H1 (cell line): ENCODE measurements at regions not wholly inside any gene's neighbourhood (a gene's known extent, or its start where the extent isn't known, plus 50 kb on each side); places are given as distances from the start of the nearest gene placed in this dataset.

Source experiments
- CTCF ChIA-PET: fragments of 300-600 bp; sonication (Branson Sonifier 250); formaldehyde crosslinking; loops from one replicate; lab custom pipeline; 2021; ENCODE audit not compliant: partially characterized antibody; lab: Charles Lee
- POLR2A ChIA-PET: fragments of 300-600 bp; sonication (Branson Sonifier 250); formaldehyde crosslinking; loops from one replicate; lab custom pipeline; 2021; ENCODE audit warnings: inconsistent platforms; ENCODE audit not compliant: partially characterized antibody; lab: Charles Lee
- DNase-seq, 2 experiments: peaks; one replicate each; pipeline versions ENCODE4 v3.0.0 to v3.0.0-alpha.2; 2010 to 2022; ENCODE audit warnings: low spot score in 2 of 2, low read depth in 1 of 2, mixed read lengths in 1 of 2
- FAIRE-seq: peaks from 2 replicates; lab custom pipeline; 2011; peaks lifted over from hg19 to GRCh38; lab: Jason Lieb, UNC
- H2AFZ ChIP-seq: 2 replicates; pipeline ENCODE4 v1.8.1; 2012; ENCODE audit warnings: low read length, inconsistent platforms
- H2AK5ac ChIP-seq: 2 replicates; pipeline ENCODE4 v1.6.1; 2013; ENCODE audit warnings: low read depth, low read length
- H2BK120ac ChIP-seq: replicated peaks from 2 replicates; pipeline ENCODE3; 2013; ENCODE audit warnings: low read depth, low read length, inconsistent platforms
- H2BK12ac ChIP-seq: 2 replicates; pipeline ENCODE4 v1.6.1; 2013; ENCODE audit warnings: low read depth, low read length
- H2BK15ac ChIP-seq: 2 replicates; pipeline ENCODE4 v1.6.1; 2013; ENCODE audit warnings: low read length
- H2BK20ac ChIP-seq: 2 replicates; pipeline ENCODE4 v1.6.1; 2013; ENCODE audit warnings: low read length
- H2BK5ac ChIP-seq: 2 replicates; pipeline ENCODE4 v1.6.1; 2013; ENCODE audit warnings: low read depth, low read length
- H3K14ac ChIP-seq: 2 replicates; pipeline ENCODE4 v1.6.1; 2013; ENCODE audit warnings: inconsistent platforms; ENCODE audit not compliant: insufficient read length
- H3K18ac ChIP-seq: 2 replicates; pipeline ENCODE4 v1.6.1; 2013; ENCODE audit warnings: low read length; ENCODE audit errors: extremely low read depth
- H3K23ac ChIP-seq: 2 replicates; pipeline ENCODE4 v1.6.1; 2013; ENCODE audit warnings: inconsistent platforms; ENCODE audit not compliant: insufficient read length
- H3K23me2 ChIP-seq: 2 replicates; pipeline ENCODE4 v1.6.1; 2013; ENCODE audit warnings: low read depth, low read length
- H3K27ac ChIP-seq: 2 replicates; pipeline ENCODE4 v1.6.1; 2011; ENCODE audit warnings: low read depth, low read length, inconsistent platforms
- H3K27me3 ChIP-seq, 4 experiments: replicated peaks in 1 of 4; 1 replicate in 1 of 4; 2 replicates in 3 of 4; pipeline versions ENCODE4 v1.6.1 to v1.8.1; 2011 to 2013; ENCODE audit warnings: low read length in 3 of 4, mild to moderate bottlenecking in 3 of 4, inconsistent platforms in 2 of 4, mixed read lengths in 2 of 4, moderate library complexity in 1 of 4; ENCODE audit not compliant: control insufficient read depth in 3 of 4, insufficient read depth in 3 of 4; ENCODE audit errors: extremely low read depth in 1 of 4
- H3K36me3 ChIP-seq, 4 experiments: 2 replicates each; pipeline versions ENCODE4 v1.6.1 to v1.8.1; 2011 to 2013; ENCODE audit warnings: mild to moderate bottlenecking in 4 of 4, low read length in 3 of 4, moderate library complexity in 2 of 4, control low read depth in 1 of 4, inconsistent platforms in 1 of 4; ENCODE audit not compliant: insufficient read depth in 4 of 4, control insufficient read depth in 2 of 4
- H3K4ac ChIP-seq: replicated peaks from 2 replicates; pipeline ENCODE3; 2013; ENCODE audit warnings: low read length, low read depth, mixed read lengths, inconsistent platforms; ENCODE audit not compliant: insufficient read length
- H3K4me1 ChIP-seq, 4 experiments: replicated peaks in 1 of 4; 1 replicate in 1 of 4; 2 replicates in 3 of 4; pipeline versions ENCODE4 v1.6.1 to v1.8.1; 2011 to 2013; ENCODE audit warnings: low read length in 3 of 4, inconsistent platforms in 2 of 4, mixed read lengths in 1 of 4; ENCODE audit not compliant: insufficient read depth in 4 of 4, control insufficient read depth in 3 of 4
- H3K4me2 ChIP-seq, 2 experiments: 2 replicates each; pipeline versions ENCODE4 v1.6.1 to v1.8.1; 2011 to 2013; ENCODE audit warnings: low read depth in 2 of 2, low read length in 2 of 2, control low read depth in 1 of 2, inconsistent platforms in 1 of 2, mild to moderate bottlenecking in 1 of 2; ENCODE audit not compliant: insufficient read depth in 1 of 2
- H3K4me3 ChIP-seq, 4 experiments: fragments of 200-600, 300-600 bp in 1 of 4; sonication (generic), shearing (Covaris generic), sonication (Bioruptor Twin) in 1 of 4; 2 replicates each; pipeline versions ENCODE4 v1.5.1 to v1.8.1; 2011 to 2016; ENCODE audit warnings: low read length in 4 of 4, low read depth in 3 of 4, control low read depth in 2 of 4, inconsistent platforms in 2 of 4, mild to moderate bottlenecking in 2 of 4, mixed read lengths in 1 of 4, moderate library complexity in 1 of 4; ENCODE audit not compliant: insufficient read depth in 2 of 4; ENCODE audit errors: extremely low read depth in 1 of 4
- H3K56ac ChIP-seq: replicated peaks from 2 replicates; pipeline ENCODE3; 2013; ENCODE audit warnings: low read depth, mild to moderate bottlenecking, mixed read lengths, low read length, inconsistent platforms; ENCODE audit not compliant: insufficient read length
- H3K79me1 ChIP-seq: 2 replicates; pipeline ENCODE4 v1.6.1; 2013; ENCODE audit warnings: low read depth, low read length, control low read depth
- H3K79me2 ChIP-seq, 2 experiments: 2 replicates each; pipeline versions ENCODE4 v1.6.1 to v1.8.1; 2012 to 2013; ENCODE audit warnings: low read length in 2 of 2, mild to moderate bottlenecking in 2 of 2, inconsistent platforms in 1 of 2; ENCODE audit not compliant: insufficient read depth in 2 of 2, control insufficient read depth in 1 of 2
- H3K9ac ChIP-seq, 4 experiments: replicated peaks in 1 of 4; 1 replicate in 1 of 4; 2 replicates in 3 of 4; pipeline versions ENCODE4 v1.6.1 to v1.8.1; 2011 to 2013; ENCODE audit warnings: low read depth in 3 of 4, low read length in 3 of 4, control low read depth in 2 of 4, mild to moderate bottlenecking in 2 of 4, moderate library complexity in 2 of 4, inconsistent platforms in 1 of 4; ENCODE audit errors: extremely low read depth in 1 of 4
- H3K9me3 ChIP-seq, 2 experiments: 2 replicates each; pipeline versions ENCODE4 v1.6.1 to v1.8.1; 2012 to 2013; ENCODE audit warnings: mild to moderate bottlenecking in 2 of 2, moderate library complexity in 2 of 2, control low read depth in 1 of 2, inconsistent platforms in 1 of 2, low read depth in 1 of 2, low read length in 1 of 2, mixed read lengths in 1 of 2; ENCODE audit not compliant: insufficient read depth in 2 of 2
- H4K20me1 ChIP-seq, 2 experiments: replicated peaks in 1 of 2; 2 replicates each; pipeline versions ENCODE3 to v1.8.1; 2011 to 2013; ENCODE audit warnings: inconsistent platforms in 2 of 2, low read length in 2 of 2, mild to moderate bottlenecking in 1 of 2; ENCODE audit not compliant: insufficient read depth in 2 of 2, control insufficient read depth in 1 of 2
- H4K5ac ChIP-seq: 2 replicates; pipeline ENCODE4 v1.6.1; 2013; ENCODE audit warnings: low read length, low read depth, mixed read lengths, inconsistent platforms; ENCODE audit not compliant: insufficient read length
- H4K8ac ChIP-seq: 2 replicates; pipeline ENCODE4 v1.8.0; 2013; ENCODE audit warnings: mild to moderate bottlenecking, moderate library complexity, low read length, inconsistent platforms; ENCODE audit not compliant: insufficient read depth; ENCODE audit errors: extremely low read depth
- H4K91ac ChIP-seq: replicated peaks from 2 replicates; pipeline ENCODE3; 2013; ENCODE audit warnings: low read length, mixed read lengths, inconsistent platforms; ENCODE audit not compliant: insufficient read length
- CHD7 ChIP-seq: fragments of 300-600 bp; sonication (generic); IDR thresholded peaks from 2 replicates; pipeline ENCODE4 v1.7.1; 2012; ENCODE audit warnings: low read length, moderate library complexity, mild to moderate bottlenecking, inconsistent platforms; ENCODE audit not compliant: insufficient replicate concordance

GRCh38 chr5:145236983-145237382 is 598.2 kb downstream of the PRELID2 start:
- peak overlapping the region; percentile 66; the same call in 1 of the 2 replicates for H2BK20ac ChIP-seq
- peaks cover 0 to 10% (median 0%) of the 10 kb centered on the region in 4 experiments; a peak in 2 of 7 replicates for H3K4me1 ChIP-seq
- no peak overlapping the region for H2BK5ac ChIP-seq
- no peak overlapping the region for H2AK5ac ChIP-seq
- H4K5ac ChIP-seq, result no peak overlapping the region
- ChIA-PET POLR2A (no interaction called here), CTCF (interaction anchor here (1.3 to 3.2 kb wide), 12 partner anchors 11 to 1032 kb away, joined by 3 to 23 read pairs (median 4); no protein-coding TSS in a partner anchor)
- H3K14ac ChIP-seq, result no peak overlapping the region
- TF ChIP-seq CHD7, result no peak
- no peak overlapping the region for H3K4ac ChIP-seq
- H3K79me1 ChIP-seq, result no peaks in the 10 kb centered on the region
- H3K4me3 ChIP-seq, result no peak overlapping the region
- no peak overlapping the region for H3K9ac ChIP-seq
- H3K27ac ChIP-seq, result no peak overlapping the region
- no peaks in the 10 kb centered on the region for H3K36me3 ChIP-seq
- no peak overlapping the region for H3K4me2 ChIP-seq
- H3K18ac ChIP-seq, result 0 out of 2 replicates have a peak overlapping the region, but pooled peaks have one; percentile 4
- no peak overlapping the region for H4K91ac ChIP-seq
- no peak overlapping the region for H2BK120ac ChIP-seq
- H2BK15ac ChIP-seq, result no peak overlapping the region; the same call in 1 of the 2 replicates
- no peaks in the 10 kb centered on the region for H3K9me3 ChIP-seq
- no peaks in the 10 kb centered on the region for H3K27me3 ChIP-seq
- DNase-seq, result no peak
- FAIRE-seq, result no peak
- H2AFZ ChIP-seq, result no peak overlapping the region
- no peaks in the 10 kb centered on the region for H3K79me2 ChIP-seq
- no peaks in the 10 kb centered on the region for H4K20me1 ChIP-seq
- no peak overlapping the region for H4K8ac ChIP-seq
- no peak overlapping the region for H3K56ac ChIP-seq
- H3K23ac ChIP-seq, result no peak overlapping the region
- no peak overlapping the region for H2BK12ac ChIP-seq
- no peaks in the 10 kb centered on the region for H3K23me2 ChIP-seq
